ENCODE measurements at regions not wholly inside any gene's neighbourhood (a gene's known extent, or its start where the extent isn't known, plus 50 kb on each side); places are given as distances from the start of the nearest gene placed in this dataset.
"Not testable (repeated sequence)": the region's sequence is repeated elsewhere in the genome, so short reads cannot be mapped to it uniquely, and the experiment has no call there.

DNA sequence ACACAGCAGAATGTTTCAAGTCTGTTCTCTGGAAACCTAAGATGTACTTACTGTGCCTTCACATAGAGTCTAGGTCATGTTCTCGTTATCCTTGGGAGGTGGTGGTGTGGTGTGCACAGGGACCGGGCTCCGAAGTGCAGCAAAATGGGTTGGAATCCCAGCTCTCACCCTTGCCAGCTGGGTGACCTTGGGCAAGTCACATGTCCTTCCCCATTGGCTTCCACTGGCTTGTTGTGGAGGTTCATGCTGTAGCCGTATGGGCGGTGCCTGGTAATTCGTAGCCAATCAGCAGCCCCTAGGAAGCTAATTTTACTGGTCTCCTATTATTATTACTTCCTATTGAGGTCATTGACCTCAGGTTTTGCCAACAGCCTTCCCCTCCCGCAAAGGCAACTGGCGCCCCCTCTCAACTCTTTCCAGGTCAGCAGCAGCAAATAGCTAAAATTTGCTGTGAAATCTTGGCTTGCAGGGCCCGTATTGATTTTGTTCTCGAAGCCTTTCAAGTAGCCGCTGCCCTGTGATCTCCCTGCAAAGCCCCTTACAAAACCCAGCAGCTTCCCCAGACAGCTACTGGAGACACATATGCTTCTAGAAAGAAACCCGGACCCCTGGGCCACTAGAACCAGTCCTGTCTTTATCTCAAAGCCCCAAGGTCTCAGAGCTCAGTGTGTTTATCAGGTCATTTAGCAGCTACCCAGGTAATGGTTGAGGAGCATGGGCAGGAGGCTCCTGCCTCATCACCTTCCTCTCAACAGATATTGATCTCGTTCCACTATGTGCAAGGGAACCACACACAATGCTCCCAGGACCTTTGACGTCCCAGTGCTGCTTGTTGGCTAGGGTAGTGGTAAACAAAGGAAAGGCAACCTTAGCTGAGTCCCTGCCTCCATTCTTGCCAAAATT lies 66.5 kb upstream of the SLC1A4 start:
- no TSS peak for BruUV-seq (replicated peaks)
- no peak for DNase-seq (ENCODE audit: unreplicated experiment)
- ChIA-PET CTCF (interaction anchor here (0.7 to 1.3 kb wide), 3 partner anchors 120 to 276 kb away, joined by 3 to 4 read pairs (median 4); no protein-coding TSS in a partner anchor), POLR2A (no interaction called here)
- H3K36me3 Mint-ChIP-seq (ENCODE audit: insufficient read depth, unreplicated experiment) = no peaks in the 10 kb centered on the region
- intact Hi-C loops (cut with micrococcal nuclease) = no loop called here
- no peak overlapping the region for H3K27ac Mint-ChIP-seq (ENCODE audit: low read depth, unreplicated experiment)
- no peaks in the 10 kb centered on the region for H3K4me1 Mint-ChIP-seq (ENCODE audit: insufficient read depth, unreplicated experiment)
- TF ChIP-seq, protein P1, sequence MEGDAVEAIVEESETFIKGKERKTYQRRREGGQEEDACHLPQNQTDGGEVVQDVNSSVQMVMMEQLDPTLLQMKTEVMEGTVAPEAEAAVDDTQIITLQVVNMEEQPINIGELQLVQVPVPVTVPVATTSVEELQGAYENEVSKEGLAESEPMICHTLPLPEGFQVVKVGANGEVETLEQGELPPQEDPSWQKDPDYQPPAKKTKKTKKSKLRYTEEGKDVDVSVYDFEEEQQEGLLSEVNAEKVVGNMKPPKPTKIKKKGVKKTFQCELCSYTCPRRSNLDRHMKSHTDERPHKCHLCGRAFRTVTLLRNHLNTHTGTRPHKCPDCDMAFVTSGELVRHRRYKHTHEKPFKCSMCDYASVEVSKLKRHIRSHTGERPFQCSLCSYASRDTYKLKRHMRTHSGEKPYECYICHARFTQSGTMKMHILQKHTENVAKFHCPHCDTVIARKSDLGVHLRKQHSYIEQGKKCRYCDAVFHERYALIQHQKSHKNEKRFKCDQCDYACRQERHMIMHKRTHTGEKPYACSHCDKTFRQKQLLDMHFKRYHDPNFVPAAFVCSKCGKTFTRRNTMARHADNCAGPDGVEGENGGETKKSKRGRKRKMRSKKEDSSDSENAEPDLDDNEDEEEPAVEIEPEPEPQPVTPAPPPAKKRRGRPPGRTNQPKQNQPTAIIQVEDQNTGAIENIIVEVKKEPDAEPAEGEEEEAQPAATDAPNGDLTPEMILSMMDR (IDR thresholded peaks at IDR 0.05; ENCODE audit: unreplicated experiment) = no peak
- no peaks in the 10 kb centered on the region for H3K27me3 Mint-ChIP-seq (ENCODE audit: insufficient read depth, unreplicated experiment)
- H3K9me3 Mint-ChIP-seq (ENCODE audit: unreplicated experiment) = no peaks in the 10 kb centered on the region
- H3K4me3 Mint-ChIP-seq (ENCODE audit: unreplicated experiment) = no peak overlapping the region

- H3K27ac Mint-ChIP-seq (ENCODE audit: low read depth, unreplicated experiment) = no peak overlapping the region
- H3K36me3 Mint-ChIP-seq (ENCODE audit: insufficient read depth, unreplicated experiment) = no peaks in the 10 kb centered on the region
- intact Hi-C loops (cut with micrococcal nuclease) = no loop called here
- no TSS peak for BruUV-seq (replicated peaks)
- H3K4me1 Mint-ChIP-seq (ENCODE audit: insufficient read depth, unreplicated experiment) = no peaks in the 10 kb centered on the region
- CTCF ChIA-PET = interaction anchor here (1.0 to 1.3 kb wide), 3 partner anchors 117 to 264 kb away, joined by 4 to 5 read pairs (median 4); no protein-coding TSS in a partner anchor
- POLR2A ChIA-PET = no interaction called here
- no peaks in the 10 kb centered on the region for H3K27me3 Mint-ChIP-seq (ENCODE audit: insufficient read depth, unreplicated experiment)
- DNase-seq (ENCODE audit: unreplicated experiment) = no peak
- no peaks in the 10 kb centered on the region for H3K9me3 Mint-ChIP-seq (ENCODE audit: unreplicated experiment)
- H3K4me3 Mint-ChIP-seq (ENCODE audit: unreplicated experiment) = no peak overlapping the region
- TF ChIP-seq, protein P1 (IDR thresholded peaks at IDR 0.05; ENCODE audit: unreplicated experiment) = no peak
Measured at GRCh38 chr2:64923385-64923710, 65.9 kb upstream of the SLC1A4 start.

GRCh38 chr2:64924170-64924934 lies 64.8 kb upstream of the SLC1A4 start:
- TF ChIP-seq, protein P1 (IDR thresholded peaks at IDR 0.05; ENCODE audit: unreplicated experiment) = no peak
- CTCF ChIA-PET = interaction anchor here (0.6 to 1.3 kb wide), 5 partner anchors 9 to 337 kb away, joined by 3 to 5 read pairs (median 4); no protein-coding TSS in a partner anchor
- Mint-ChIP-seq H3K27ac (ENCODE audit: low read depth, unreplicated experiment) (no peak overlapping the region), H3K36me3 (ENCODE audit: insufficient read depth, unreplicated experiment) (no peaks in the 10 kb centered on the region), H3K4me1 (ENCODE audit: insufficient read depth, unreplicated experiment) (no peaks in the 10 kb centered on the region), H3K27me3 (ENCODE audit: insufficient read depth, unreplicated experiment) (no peaks in the 10 kb centered on the region), H3K4me3 (ENCODE audit: unreplicated experiment) (no peak overlapping the region), H3K9me3 (ENCODE audit: unreplicated experiment) (no peaks in the 10 kb centered on the region)
- POLR2A ChIA-PET = interaction anchor here (0.9 to 2.1 kb wide), 2 partner anchors 64 to 132 kb away, joined by 4 read pairs; partner anchors contain the start of gene CEP68
- no peak for DNase-seq (ENCODE audit: unreplicated experiment)
- intact Hi-C loops (cut with micrococcal nuclease) = no loop called here
- BruUV-seq (replicated peaks) = no TSS peak

DNA sequence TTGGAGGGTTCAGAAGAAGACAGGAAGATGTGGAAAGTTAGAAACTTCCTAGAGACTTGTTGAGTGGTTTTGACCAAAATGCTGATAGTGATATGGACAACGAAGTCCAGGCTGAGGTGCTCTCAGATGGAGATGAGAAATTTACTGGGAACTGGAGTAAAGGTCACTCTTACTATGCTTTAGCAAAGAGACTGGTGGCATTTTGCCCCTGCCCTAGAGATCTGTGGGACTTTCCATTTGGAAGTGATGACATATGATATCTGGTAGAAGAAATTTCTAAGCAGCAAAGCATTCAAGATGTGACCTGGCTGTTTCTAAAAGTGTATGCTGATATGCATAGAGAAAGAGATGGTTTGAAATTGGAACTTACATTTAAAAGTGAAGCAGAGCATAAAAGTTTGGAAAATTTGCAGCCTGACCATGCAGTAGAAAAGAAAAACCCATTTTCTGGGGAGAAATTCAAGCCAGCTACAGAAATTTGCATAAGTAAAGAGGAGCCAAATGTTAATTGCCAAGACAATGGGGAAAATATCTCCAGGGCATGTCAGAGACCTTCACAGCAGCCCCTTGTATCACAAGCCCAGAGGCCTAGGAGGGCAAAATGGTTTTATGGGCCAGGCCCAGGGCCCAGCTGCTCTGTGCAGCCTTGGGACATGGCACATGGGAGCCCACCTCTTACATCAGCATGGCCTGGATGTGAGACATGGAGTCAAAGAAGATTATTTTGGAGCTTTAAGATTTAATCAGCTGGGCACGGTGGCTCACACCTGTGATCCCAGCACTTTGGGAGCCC lies 63.1 kb upstream of the SLC1A4 start:
- H3K4me3 Mint-ChIP-seq (ENCODE audit: unreplicated experiment); H3K9me3 Mint-ChIP-seq (ENCODE audit: unreplicated experiment); intact Hi-C loops (cut with micrococcal nuclease); DNase-seq (ENCODE audit: unreplicated experiment); CTCF ChIA-PET; H3K4me1 Mint-ChIP-seq (ENCODE audit: insufficient read depth, unreplicated experiment); H3K36me3 Mint-ChIP-seq (ENCODE audit: insufficient read depth, unreplicated experiment); H3K27ac Mint-ChIP-seq (ENCODE audit: low read depth, unreplicated experiment); H3K27me3 Mint-ChIP-seq (ENCODE audit: insufficient read depth, unreplicated experiment); BruUV-seq (replicated peaks): not testable (repeated sequence)
- POLR2A ChIA-PET = interaction anchor here (1.1 kb wide), 1 partner anchor 138 kb away, joined by 3 read pairs; no protein-coding TSS in a partner anchor
